Lower leg skin (tissue), 4 donors: ENCODE measurements at regions not wholly inside any gene's neighbourhood (a gene's known extent, or its start where the extent isn't known, plus 50 kb on each side); places are given as distances from the start of the nearest gene placed in this dataset.
"Not testable (repeated sequence)": the region's sequence is repeated elsewhere in the genome, so short reads cannot be mapped to it uniquely, and the experiment has no call there.

Experiments
- DNase-seq, 2 donors: peaks; one replicate each; pipeline ENCODE4 v3.0.0-alpha.2; 2019; ENCODE audit warnings: low spot score in 2 of 2
- H3K4me3 ChIP-seq: fragments of 200-600 bp; sonication (generic); 2 replicates; pipeline ENCODE4 v1.5.1; 2017; ENCODE audit warnings: mild to moderate bottlenecking, low read depth; ENCODE audit not compliant: poor library complexity, severe bottlenecking
- CTCF ChIP-seq, 3 donors: fragments of 450-650 bp; IDR thresholded peaks; one replicate each; pipeline ENCODE4 v1.5.1; 2016; ENCODE audit warnings: antibody characterized with exemption in 3 of 3, mild to moderate bottlenecking in 3 of 3, moderate library complexity in 2 of 3
- POLR2A ChIP-seq, 2 donors: fragments of 450-650 bp; IDR thresholded peaks; one replicate each; pipeline ENCODE4 v1.6.1; 2016 to 2017; ENCODE audit warnings: antibody characterized with exemption in 2 of 2, mild to moderate bottlenecking in 1 of 2, moderate library complexity in 1 of 2
- WGBS, 2 donors: methylation state at CpG; one replicate each; pipeline ENCODE4 v1.1.5; 2018; 5-methylcytosine and 5-hydroxymethylcytosine counted together
- intact Hi-C: fragments of 100-400 bp; cut with DNase I; formaldehyde crosslinking; loops from one replicate; pipeline ENCODE4 v1.15.0; 2023; ENCODE audit warnings: low total_unique reads

GRCh38 chr11:104776501-104777170 lies 121.6 kb downstream of the CASP12 start:
- no peak overlapping the region for H3K4me3 ChIP-seq
- 71 to 73% methylated on average over 3 of the region's 3 CpGs for WGBS, 2 donors
- no peak for TF ChIP-seq CTCF (IDR thresholded peaks at IDR 0.05)
- no peak for TF ChIP-seq POLR2A (IDR thresholded peaks at IDR 0.05)
- DNase-seq = no peak
- intact Hi-C loops = no loop called here

- H3K4me3 ChIP-seq = no peak overlapping the region
- intact Hi-C loops = no loop called here
- 90 to 96% methylated on average over 2 of the region's 2 CpGs for WGBS, 2 donors
- TF ChIP-seq POLR2A (IDR thresholded peaks at IDR 0.05) (no peak), CTCF (IDR thresholded peaks at IDR 0.05) (no peak)
- no peak for DNase-seq
Measured at GRCh38 chr11:104774578-104774977, 123.7 kb downstream of the CASP12 start.

- peak in 1 of 2 donors; percentile 43 for DNase-seq
- no peak overlapping the region for H3K4me3 ChIP-seq
- 13 to 17% methylated on average over 6 of the region's 6 CpGs for WGBS, 2 donors
- no peak for TF ChIP-seq CTCF (IDR thresholded peaks at IDR 0.05)
- no peak for TF ChIP-seq POLR2A (IDR thresholded peaks at IDR 0.05)
- intact Hi-C loops = no loop called here
Measured at GRCh38 chr11:104772806-104773241, 125.4 kb downstream of the CASP12 start.

GRCh38 chr11:104771763-104772162 lies 126.5 kb downstream of the CASP12 start:
- DNase-seq = no peak
- intact Hi-C loops = no loop called here
- TF ChIP-seq CTCF (IDR thresholded peaks at IDR 0.05) = no peak
- no peak for TF ChIP-seq POLR2A (IDR thresholded peaks at IDR 0.05)
- H3K4me3 ChIP-seq = no peak overlapping the region
- 57 to 72% methylated on average over 3 of the region's 3 CpGs for WGBS, 2 donors

- intact Hi-C loops, DNase-seq, H3K4me3 ChIP-seq: not testable (repeated sequence)
- 59 to 71% methylated on average over 3 of the region's 3 CpGs for WGBS, 2 donors
Measured at GRCh38 chr11:104771046-104771445, 127.2 kb downstream of the CASP12 start.

- DNase-seq = no peak
- no peak for TF ChIP-seq CTCF (IDR thresholded peaks at IDR 0.05)
- TF ChIP-seq POLR2A (IDR thresholded peaks at IDR 0.05) = no peak
- intact Hi-C loops = no loop called here
- no peak overlapping the region for H3K4me3 ChIP-seq
- WGBS, 2 donors = 54 to 57% methylated on average over 8 of the region's 8 CpGs
Measured at GRCh38 chr11:104765401-104766095, 132.7 kb downstream of the CASP12 start.
